ENCODE measurements at regions not wholly inside any gene's neighbourhood (a gene's known extent, or its start where the extent isn't known, plus 50 kb on each side); places are given as distances from the start of the nearest gene placed in this dataset.

DNA sequence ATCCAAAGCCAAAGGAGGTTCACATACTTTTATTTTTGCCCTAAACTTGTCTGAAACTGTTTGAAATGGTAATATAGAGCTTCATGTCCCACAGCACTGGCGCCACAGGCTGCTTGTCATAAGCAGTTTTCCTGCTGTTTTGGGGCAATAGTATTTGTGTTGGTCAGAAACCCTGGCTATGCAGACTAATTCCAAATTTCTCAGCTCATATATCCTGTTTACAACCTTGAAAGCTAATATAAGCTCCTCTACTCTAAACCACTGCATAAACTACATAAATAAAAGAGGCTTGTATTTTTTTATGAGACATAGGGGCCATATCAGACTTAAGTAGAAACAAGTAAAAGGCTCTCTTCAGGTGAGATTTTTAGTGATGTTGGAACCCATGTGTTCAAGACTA, 736.8 kb upstream of the ID2 start:
- H3K4ac ChIP-seq (ENCODE audit: low read depth, low read length) = no peak overlapping the region
- no peak overlapping the region for H2BK12ac ChIP-seq (ENCODE audit: low read length)
- H2AFZ ChIP-seq (ENCODE audit: insufficient read depth, low read length, poor library complexity) = no peak overlapping the region
- H3K79me2 ChIP-seq (ENCODE audit: control insufficient read depth, insufficient read depth, low read length, poor library complexity) = no peaks in the 10 kb centered on the region
- no peak overlapping the region for H2AK5ac ChIP-seq (ENCODE audit: low read length)
- WGBS (ENCODE audit: extremely low coverage, insufficient coverage, insufficient read length) = no CpG with 5 or more reads among the region's 1 CpG
- H4K8ac ChIP-seq (ENCODE audit: low read depth, low read length) = no peak overlapping the region
- no peak overlapping the region for H3K18ac ChIP-seq (ENCODE audit: low read length)
- H2BK120ac ChIP-seq (ENCODE audit: insufficient read depth, low read length, poor library complexity) = no peak overlapping the region
- H3K4me2 ChIP-seq (ENCODE audit: low read length) = no peak overlapping the region
- no peaks in the 10 kb centered on the region for H3K4me1 ChIP-seq (ENCODE audit: control insufficient read depth in 1 of 2, insufficient read depth in 2 of 2, low read length in 2 of 2)
- no peak overlapping the region for H3K27ac ChIP-seq (ENCODE audit: low read depth, low read length)
- H3K79me1 ChIP-seq (ENCODE audit: low read length) = no peaks in the 10 kb centered on the region
- H3K9me3 ChIP-seq (ENCODE audit: insufficient read depth, low read depth, low read length) = peaks cover 2% of the 10 kb centered on the region
- H3K27me3 ChIP-seq (ENCODE audit: insufficient read depth, low read length) = no peaks in the 10 kb centered on the region
- H4K91ac ChIP-seq (ENCODE audit: low read depth, low read length) = no peak overlapping the region
- no peak overlapping the region for H3K23ac ChIP-seq (ENCODE audit: low read length)
- H2BK5ac ChIP-seq (ENCODE audit: low read depth, low read length, poor library complexity) = no peak overlapping the region
- H3K14ac ChIP-seq (ENCODE audit: low read length) = no peak overlapping the region
- no peaks in the 10 kb centered on the region for H3K36me3 ChIP-seq (ENCODE audit: control insufficient read depth in 1 of 2, insufficient read depth in 2 of 2, low read length in 2 of 2)
- H4K12ac ChIP-seq (ENCODE audit: low read depth, low read length) = no peak overlapping the region
- no peak overlapping the region for H3K9ac ChIP-seq (ENCODE audit: low read length)
- DNase-seq = no peak
- H3K4me3 ChIP-seq (ENCODE audit: low read depth, low read length) = no peak overlapping the region

DNA sequence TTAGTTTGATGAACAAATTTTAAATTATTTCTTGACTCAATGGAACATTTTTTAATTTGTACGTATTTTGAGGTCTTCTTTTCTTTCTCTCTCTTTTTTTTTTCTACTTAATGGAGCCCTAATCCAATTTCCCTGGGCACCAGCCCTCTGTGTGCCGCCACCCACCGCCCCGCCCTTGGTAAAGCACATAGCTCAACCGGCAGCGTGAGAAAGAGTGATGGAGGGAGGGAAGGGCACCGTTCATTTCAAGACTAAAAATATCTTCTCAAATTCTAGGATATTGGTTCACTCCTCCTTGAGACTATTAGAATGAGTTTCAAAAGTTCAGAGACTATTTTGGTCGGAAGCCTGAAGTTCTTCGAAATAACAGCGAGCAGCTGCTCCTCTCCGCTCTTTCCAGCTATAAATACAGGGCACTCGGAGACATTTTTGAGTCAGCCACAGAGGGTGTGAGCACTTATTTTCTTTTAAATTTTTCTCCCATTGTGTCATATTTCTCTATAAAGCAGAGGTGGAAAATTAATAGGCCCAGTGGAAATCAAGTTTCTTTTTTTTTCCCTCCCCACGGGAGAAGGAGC, 731.7 kb upstream of the ID2 start:
- no peak overlapping the region for H4K12ac ChIP-seq (ENCODE audit: low read depth, low read length)
- no peak overlapping the region for H2BK12ac ChIP-seq (ENCODE audit: low read length)
- no peaks in the 10 kb centered on the region for H3K79me1 ChIP-seq (ENCODE audit: low read length)
- no CpG with 5 or more reads among the region's 13 CpGs for WGBS (ENCODE audit: extremely low coverage, insufficient coverage, insufficient read length)
- H4K91ac ChIP-seq (ENCODE audit: low read depth, low read length) = no peak overlapping the region
- no peak overlapping the region for H3K27ac ChIP-seq (ENCODE audit: low read depth, low read length)
- H3K9me3 ChIP-seq (ENCODE audit: insufficient read depth, low read depth, low read length) = peaks cover 2% of the 10 kb centered on the region
- H3K4me1 ChIP-seq (ENCODE audit: control insufficient read depth in 1 of 2, insufficient read depth in 2 of 2, low read length in 2 of 2) = no peaks in the 10 kb centered on the region
- no peaks in the 10 kb centered on the region for H3K27me3 ChIP-seq (ENCODE audit: insufficient read depth, low read length)
- no peak overlapping the region for H2BK5ac ChIP-seq (ENCODE audit: low read depth, low read length, poor library complexity)
- DNase-seq = no peak
- H2AK5ac ChIP-seq (ENCODE audit: low read length) = no peak overlapping the region
- no peak overlapping the region for H3K23ac ChIP-seq (ENCODE audit: low read length)
- H3K14ac ChIP-seq (ENCODE audit: low read length) = no peak overlapping the region
- no peaks in the 10 kb centered on the region for H3K79me2 ChIP-seq (ENCODE audit: control insufficient read depth, insufficient read depth, low read length, poor library complexity)
- H3K4me2 ChIP-seq (ENCODE audit: low read length) = no peak overlapping the region
- no peak overlapping the region for H3K18ac ChIP-seq (ENCODE audit: low read length)
- H2AFZ ChIP-seq (ENCODE audit: insufficient read depth, low read length, poor library complexity) = no peak overlapping the region
- no peak overlapping the region for H3K4ac ChIP-seq (ENCODE audit: low read depth, low read length)
- no peak overlapping the region for H3K9ac ChIP-seq (ENCODE audit: low read length)
- no peak overlapping the region for H3K4me3 ChIP-seq (ENCODE audit: low read depth, low read length)
- no peaks in the 10 kb centered on the region for H3K36me3 ChIP-seq (ENCODE audit: control insufficient read depth in 1 of 2, insufficient read depth in 2 of 2, low read length in 2 of 2)
- no peak overlapping the region for H4K8ac ChIP-seq (ENCODE audit: low read depth, low read length)
- no peak overlapping the region for H2BK120ac ChIP-seq (ENCODE audit: insufficient read depth, low read length, poor library complexity)

DNA sequence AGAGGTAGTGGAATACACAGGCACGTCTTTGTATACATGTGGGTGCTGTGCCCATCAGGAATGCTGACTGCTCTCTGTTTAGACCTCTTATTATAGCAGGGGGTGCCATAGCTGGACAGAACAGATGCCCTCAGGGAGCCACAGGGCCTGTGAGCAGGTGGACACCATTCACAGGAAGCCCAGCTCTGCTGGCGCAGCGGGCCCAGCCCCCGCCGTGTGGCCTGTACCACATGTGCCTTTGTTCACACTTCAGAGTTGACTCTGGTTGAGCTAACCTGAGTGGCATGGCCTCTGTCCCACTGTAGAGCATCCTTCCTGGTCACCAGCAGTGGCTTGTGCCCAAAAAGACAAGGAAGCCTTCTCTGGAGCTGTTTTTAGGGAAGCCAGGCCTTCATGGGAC, 730.9 kb upstream of the ID2 start:
- no peak overlapping the region for H2AFZ ChIP-seq (ENCODE audit: insufficient read depth, low read length, poor library complexity)
- H3K14ac ChIP-seq (ENCODE audit: low read length) = no peak overlapping the region

DNA sequence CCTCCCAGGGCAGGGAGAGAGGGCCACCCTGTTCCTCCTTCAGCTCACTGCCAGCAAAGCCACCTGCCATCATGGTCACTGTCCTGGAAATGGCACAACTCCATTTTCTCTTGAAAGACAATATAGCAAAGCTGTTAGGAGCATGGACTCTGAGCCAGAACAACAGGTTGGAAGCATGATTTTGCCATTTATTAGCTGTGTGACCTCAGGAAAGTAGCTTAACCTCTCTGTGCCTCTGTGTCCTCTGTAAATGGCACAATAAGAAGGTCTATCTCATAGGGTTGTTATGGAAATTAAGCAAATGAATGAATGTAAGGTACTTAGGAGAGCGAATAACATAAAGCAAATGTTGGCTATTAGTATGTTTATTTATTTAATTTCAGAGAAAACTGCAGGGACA, 730.4 kb upstream of the ID2 start:
- Histone ChIP-seq H3K27me3 (ENCODE audit: insufficient read depth, low read length) (no peaks in the 10 kb centered on the region), H3K18ac (ENCODE audit: low read length) (no peak overlapping the region), H2AFZ (ENCODE audit: insufficient read depth, low read length, poor library complexity) (no peak overlapping the region), H2AK5ac (ENCODE audit: low read length) (no peak overlapping the region), H3K79me2 (ENCODE audit: control insufficient read depth, insufficient read depth, low read length, poor library complexity) (no peaks in the 10 kb centered on the region), H4K12ac (ENCODE audit: low read depth, low read length) (no peak overlapping the region), H3K27ac (ENCODE audit: low read depth, low read length) (no peak overlapping the region), H3K23ac (ENCODE audit: low read length) (no peak overlapping the region), H4K91ac (ENCODE audit: low read depth, low read length) (no peak overlapping the region), H3K36me3 (ENCODE audit: control insufficient read depth in 1 of 2, insufficient read depth in 2 of 2, low read length in 2 of 2) (no peaks in the 10 kb centered on the region), H2BK12ac (ENCODE audit: low read length) (no peak overlapping the region), H3K4me2 (ENCODE audit: low read length) (no peak overlapping the region), H3K4me1 (ENCODE audit: control insufficient read depth in 1 of 2, insufficient read depth in 2 of 2, low read length in 2 of 2) (no peaks in the 10 kb centered on the region), H3K4me3 (ENCODE audit: low read depth, low read length) (no peak overlapping the region), H4K8ac (ENCODE audit: low read depth, low read length) (no peak overlapping the region), H3K79me1 (ENCODE audit: low read length) (no peaks in the 10 kb centered on the region), H2BK5ac (ENCODE audit: low read depth, low read length, poor library complexity) (no peak overlapping the region), H3K4ac (ENCODE audit: low read depth, low read length) (no peak overlapping the region), H3K9me3 (ENCODE audit: insufficient read depth, low read depth, low read length) (no peaks in the 10 kb centered on the region), H2BK120ac (ENCODE audit: insufficient read depth, low read length, poor library complexity) (no peak overlapping the region), H3K14ac (ENCODE audit: low read length) (no peak overlapping the region), H3K9ac (ENCODE audit: low read length) (no peak overlapping the region)
- WGBS (ENCODE audit: extremely low coverage, insufficient coverage, insufficient read length) = no CpG with 5 or more reads among the region's 1 CpG
- no peak for DNase-seq

More for the DNA sequence above, 730.9 kb upstream of the ID2 start:
- H4K8ac ChIP-seq (ENCODE audit: low read depth, low read length) = no peak overlapping the region
- no peak overlapping the region for H3K4me3 ChIP-seq (ENCODE audit: low read depth, low read length)
- no peaks in the 10 kb centered on the region for H3K36me3 ChIP-seq (ENCODE audit: control insufficient read depth in 1 of 2, insufficient read depth in 2 of 2, low read length in 2 of 2)
- no peak overlapping the region for H4K91ac ChIP-seq (ENCODE audit: low read depth, low read length)
- H2BK120ac ChIP-seq (ENCODE audit: insufficient read depth, low read length, poor library complexity) = no peak overlapping the region
- no peaks in the 10 kb centered on the region for H3K79me2 ChIP-seq (ENCODE audit: control insufficient read depth, insufficient read depth, low read length, poor library complexity)
- peaks cover 1% of the 10 kb centered on the region for H3K9me3 ChIP-seq (ENCODE audit: insufficient read depth, low read depth, low read length)
- no peak for DNase-seq
- H3K79me1 ChIP-seq (ENCODE audit: low read length) = no peaks in the 10 kb centered on the region
- WGBS (ENCODE audit: extremely low coverage, insufficient coverage, insufficient read length) = no CpG with 5 or more reads among the region's 5 CpGs
- H2AK5ac ChIP-seq (ENCODE audit: low read length) = no peak overlapping the region
- no peak overlapping the region for H3K4ac ChIP-seq (ENCODE audit: low read depth, low read length)
- no peak overlapping the region for H2BK5ac ChIP-seq (ENCODE audit: low read depth, low read length, poor library complexity)
- H2BK12ac ChIP-seq (ENCODE audit: low read length) = no peak overlapping the region
- no peak overlapping the region for H4K12ac ChIP-seq (ENCODE audit: low read depth, low read length)
- H3K9ac ChIP-seq (ENCODE audit: low read length) = no peak overlapping the region
- H3K18ac ChIP-seq (ENCODE audit: low read length) = no peak overlapping the region
- H3K27ac ChIP-seq (ENCODE audit: low read depth, low read length) = no peak overlapping the region
- H3K4me1 ChIP-seq (ENCODE audit: control insufficient read depth in 1 of 2, insufficient read depth in 2 of 2, low read length in 2 of 2) = no peaks in the 10 kb centered on the region
- H3K23ac ChIP-seq (ENCODE audit: low read length) = no peak overlapping the region
- no peaks in the 10 kb centered on the region for H3K27me3 ChIP-seq (ENCODE audit: insufficient read depth, low read length)
- H3K4me2 ChIP-seq (ENCODE audit: low read length) = no peak overlapping the region

Data from trophoblast cell (in vitro differentiated cells and primary cell).